Sigmoid colon (tissue), 6 donors: ENCODE measurements at regions not wholly inside any gene's neighbourhood (a gene's known extent, or its start where the extent isn't known, plus 50 kb on each side); places are given as distances from the start of the nearest gene placed in this dataset.
"Not testable (repeated sequence)": the region's sequence is repeated elsewhere in the genome, so short reads cannot be mapped to it uniquely, and the experiment has no call there.

ENCODE experiments used
- DNase-seq: peaks from one replicate; pipeline ENCODE4 v3.0.0-alpha.2; 2019
- H3K27ac ChIP-seq, 4 donors: fragments of 200-600 bp; sonication (generic); one replicate each; pipeline ENCODE4 v1.5.1; 2016 to 2019; ENCODE audit warnings: mild to moderate bottlenecking in 1 of 4
- H3K27me3 ChIP-seq, 3 donors: fragments of 200-600 bp; sonication (generic); one replicate each; pipeline ENCODE4 v1.5.1; 2019; ENCODE audit warnings: mild to moderate bottlenecking in 1 of 3
- H3K36me3 ChIP-seq, 4 donors: fragments of 200-600 bp; sonication (generic); one replicate each; pipeline ENCODE4 v1.5.1; 2016 to 2019
- H3K4me1 ChIP-seq, 4 donors: fragments of 200-600 bp; sonication (generic); one replicate each; pipeline ENCODE4 v1.5.1; 2017 to 2019
- H3K4me3 ChIP-seq, 4 donors: fragments of 200-600 bp; sonication (generic); one replicate each; pipeline ENCODE4 v1.5.1; 2017 to 2019; ENCODE audit warnings: mild to moderate bottlenecking in 2 of 4, moderate library complexity in 1 of 4
- H3K9me3 ChIP-seq, 4 donors: fragments of 200-600 bp in 3 of 4; sonication (generic) in 3 of 4; one replicate each; pipeline versions ENCODE4 v1.5.1 to v1.6.1; 2013 to 2019
- EP300 ChIP-seq, 4 donors: sonication (generic); formaldehyde crosslinking; IDR thresholded peaks; one replicate each; pipeline ENCODE4 v1.6.1; 2017; ENCODE audit warnings: antibody characterized with exemption in 4 of 4
- POLR2A ChIP-seq, 2 donors: fragments of 450-650 bp; IDR thresholded peaks; one replicate each; pipeline ENCODE4 v1.6.1; 2016; ENCODE audit warnings: antibody characterized with exemption in 2 of 2, mild to moderate bottlenecking in 2 of 2, moderate library complexity in 2 of 2
- POLR2AphosphoS5 ChIP-seq, 4 donors: sonication (generic); formaldehyde crosslinking; IDR thresholded peaks; one replicate each; pipeline ENCODE4 v1.6.1; 2017; ENCODE audit warnings: antibody characterized with exemption in 4 of 4
- WGBS, 2 donors: extraction: QIAGEN DNeasy Blood & Tissue Kit; methylation state at CpG; one replicate each; pipeline ENCODE4 v1.1.7; 2013; 5-methylcytosine and 5-hydroxymethylcytosine counted together
- intact Hi-C: fragments of 100-400 bp; cut with DNase I; formaldehyde crosslinking; loops from one replicate; pipeline ENCODE4 v1.15.1; 2023
- TF ChIP-seq, protein P1 (sequence below), 4 experiments: fragments of 450-650 bp in 3 of 4; fragments of 200-600 bp in 1 of 4; IDR thresholded peaks; one replicate each; pipeline ENCODE4 v1.5.1; 2016 to 2019; ENCODE audit warnings: antibody characterized with exemption in 4 of 4, mild to moderate bottlenecking in 3 of 4, moderate library complexity in 2 of 4
- donor health status: healthy with polysubstance abuse.
- donor health status: healthy.

DNA sequence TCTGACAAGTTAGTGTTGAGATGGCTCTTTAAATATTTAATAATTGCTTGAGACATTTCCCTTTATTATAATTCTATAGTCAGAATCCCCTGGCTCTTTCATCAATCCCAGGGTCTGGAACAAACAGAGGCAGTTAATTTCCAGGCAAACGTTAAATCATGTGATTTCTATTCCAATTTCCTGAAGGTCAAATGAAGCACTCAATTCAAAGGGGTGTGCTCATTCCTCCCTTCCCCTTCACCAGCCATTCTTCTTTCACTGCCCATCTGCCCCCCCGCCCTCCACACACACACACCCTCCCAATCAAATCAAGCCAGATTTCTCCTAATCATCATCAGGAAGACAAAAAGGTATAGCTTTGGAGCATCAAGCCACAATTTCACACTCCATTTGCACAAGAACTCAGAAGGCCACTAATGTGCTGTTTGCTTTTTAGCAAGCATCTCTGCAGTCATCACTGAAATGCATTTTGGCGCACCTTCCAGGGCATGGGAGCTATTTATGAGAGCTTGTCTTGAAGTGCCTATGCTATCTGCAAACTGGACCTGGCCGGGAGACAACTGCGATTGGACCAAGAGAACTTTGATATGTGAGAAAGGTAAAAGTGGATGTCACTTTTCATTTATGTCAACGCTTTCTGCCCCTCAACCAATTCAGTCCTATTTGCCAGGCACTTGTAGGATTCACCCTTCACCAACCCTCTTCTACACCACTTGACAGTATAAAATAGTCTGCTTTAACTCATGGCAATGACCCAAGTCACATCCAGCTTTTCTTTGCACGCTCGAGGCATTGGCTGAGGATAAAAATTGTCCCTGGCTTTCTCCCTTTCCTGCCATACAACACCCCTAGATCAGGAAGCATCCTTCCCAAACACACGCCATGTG, 315.1 kb upstream of the API5 start:
- Histone ChIP-seq H3K27me3 (no peaks in the 10 kb centered on the region), H3K27ac (no peak overlapping the region), H3K4me1 (no peaks in the 10 kb centered on the region), H3K9me3 (no peaks in the 10 kb centered on the region), H3K4me3 (no peak overlapping the region), H3K36me3 (no peaks in the 10 kb centered on the region)
- intact Hi-C loops: no loop called here
- 79 to 83% methylated on average over 9 of the region's 9 CpGs for WGBS, 2 donors
- TF ChIP-seq EP300 (IDR thresholded peaks at IDR 0.05) (no peak), POLR2AphosphoS5 (IDR thresholded peaks at IDR 0.05) (no peak)
- TF ChIP-seq, protein P1, sequence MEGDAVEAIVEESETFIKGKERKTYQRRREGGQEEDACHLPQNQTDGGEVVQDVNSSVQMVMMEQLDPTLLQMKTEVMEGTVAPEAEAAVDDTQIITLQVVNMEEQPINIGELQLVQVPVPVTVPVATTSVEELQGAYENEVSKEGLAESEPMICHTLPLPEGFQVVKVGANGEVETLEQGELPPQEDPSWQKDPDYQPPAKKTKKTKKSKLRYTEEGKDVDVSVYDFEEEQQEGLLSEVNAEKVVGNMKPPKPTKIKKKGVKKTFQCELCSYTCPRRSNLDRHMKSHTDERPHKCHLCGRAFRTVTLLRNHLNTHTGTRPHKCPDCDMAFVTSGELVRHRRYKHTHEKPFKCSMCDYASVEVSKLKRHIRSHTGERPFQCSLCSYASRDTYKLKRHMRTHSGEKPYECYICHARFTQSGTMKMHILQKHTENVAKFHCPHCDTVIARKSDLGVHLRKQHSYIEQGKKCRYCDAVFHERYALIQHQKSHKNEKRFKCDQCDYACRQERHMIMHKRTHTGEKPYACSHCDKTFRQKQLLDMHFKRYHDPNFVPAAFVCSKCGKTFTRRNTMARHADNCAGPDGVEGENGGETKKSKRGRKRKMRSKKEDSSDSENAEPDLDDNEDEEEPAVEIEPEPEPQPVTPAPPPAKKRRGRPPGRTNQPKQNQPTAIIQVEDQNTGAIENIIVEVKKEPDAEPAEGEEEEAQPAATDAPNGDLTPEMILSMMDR (IDR thresholded peaks at IDR 0.05): no peak
- DNase-seq: no peak

DNA sequence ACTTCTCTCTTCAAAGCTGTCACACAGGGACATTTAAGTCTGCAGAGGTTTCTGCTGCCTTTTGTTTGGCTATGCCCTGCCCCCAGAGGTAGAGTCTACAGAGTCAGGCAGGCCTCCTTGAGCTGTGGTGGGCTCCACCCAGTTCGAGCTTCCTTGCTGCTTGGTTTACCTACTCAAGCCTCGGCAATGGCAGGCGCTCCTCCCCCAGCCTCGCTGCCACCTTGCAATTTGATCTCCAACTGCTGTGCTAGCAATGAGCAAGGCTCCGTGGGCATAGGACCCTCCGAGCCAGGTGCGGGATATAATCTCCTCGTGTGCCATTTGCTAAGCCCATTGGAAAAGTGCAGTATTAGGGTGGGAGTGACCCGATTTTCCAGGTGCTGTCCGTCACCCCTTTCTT, 306.9 kb upstream of the API5 start:
- WGBS, 2 donors: 86 to 87% methylated on average over 10 of the region's 10 CpGs

DNA sequence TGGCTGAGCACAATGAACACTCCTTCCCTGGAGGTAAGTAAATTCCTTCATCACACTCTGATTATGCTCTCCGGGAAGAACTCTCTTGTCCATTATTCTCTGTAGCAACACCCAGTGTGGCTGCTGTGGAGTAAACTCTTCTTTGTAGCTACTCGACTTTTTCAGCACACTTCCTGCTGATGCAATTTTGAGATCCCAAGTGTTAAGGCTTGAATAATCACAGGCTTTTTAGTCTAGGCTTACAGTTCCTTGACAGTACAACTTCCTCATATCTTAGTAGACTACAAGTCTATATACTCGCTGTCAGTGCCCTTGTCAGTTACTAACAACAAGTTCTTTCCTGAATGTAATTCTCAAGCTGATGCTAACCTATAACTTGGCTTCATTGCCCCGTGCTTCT, 301.8 kb upstream of the API5 start:
- intact Hi-C loops: no loop called here
- Histone ChIP-seq H3K27ac (no peak overlapping the region), H3K9me3 (peaks cover 0 to 8% (median 0%) of the 10 kb centered on the region in 4 donors), H3K4me1 (no peaks in the 10 kb centered on the region), H3K4me3 (no peak overlapping the region), H3K27me3 (no peaks in the 10 kb centered on the region), H3K36me3 (no peaks in the 10 kb centered on the region)
- DNase-seq: no peak
- no peak for TF ChIP-seq POLR2A (IDR thresholded peaks at IDR 0.05)
- whole genome bisulfite sequencing, 2 donors: 38 to 47% methylated on average over 4 of the region's 4 CpGs

More for the DNA sequence above, 306.9 kb upstream of the API5 start:
- H3K27ac ChIP-seq, intact Hi-C loops, DNase-seq, H3K4me1 ChIP-seq, H3K9me3 ChIP-seq, H3K27me3 ChIP-seq, H3K4me3 ChIP-seq, H3K36me3 ChIP-seq: not testable (repeated sequence)

DNA sequence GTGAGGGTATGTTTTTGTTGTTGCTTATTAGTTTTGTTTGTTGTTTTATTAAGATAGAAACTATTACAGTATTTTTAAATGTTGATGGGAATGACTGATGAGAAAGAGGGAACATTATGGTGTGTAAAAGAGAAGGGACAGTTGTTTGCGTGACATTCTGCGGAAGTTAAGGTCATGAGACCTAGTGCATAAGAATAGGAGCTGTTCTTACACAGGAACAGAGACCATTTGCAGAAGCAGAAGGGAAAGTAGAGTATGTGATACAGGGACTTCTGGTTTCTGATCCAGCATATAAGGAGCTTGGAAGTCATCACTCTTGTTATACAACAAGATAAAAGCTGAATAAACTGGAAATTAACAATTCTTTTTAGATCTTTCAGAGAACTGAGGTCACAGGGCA, 299.2 kb upstream of the API5 start:
- intact Hi-C loops: no loop called here

DNA sequence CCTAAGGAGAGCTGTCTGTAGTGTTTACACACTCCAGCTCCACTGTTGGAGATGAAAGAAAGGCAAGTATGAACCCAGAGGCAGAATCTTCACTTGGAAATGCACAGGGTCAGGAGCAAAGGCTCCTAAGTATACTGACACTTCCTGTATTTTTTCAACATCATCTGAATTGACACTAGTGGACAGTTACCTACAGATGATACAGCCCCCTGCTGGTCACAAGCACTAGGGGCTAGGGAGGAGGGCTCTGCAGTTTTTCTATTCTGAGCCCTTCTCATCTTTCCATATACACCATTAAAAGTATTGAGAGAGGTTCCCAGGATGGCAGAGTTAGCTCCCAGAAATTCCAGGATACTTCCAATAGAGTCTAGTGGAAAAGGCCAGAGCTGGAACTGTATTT, 290.3 kb upstream of the API5 start:
- no peaks in the 10 kb centered on the region for H3K36me3 ChIP-seq
- intact Hi-C loops: no loop called here
- no peaks in the 10 kb centered on the region for H3K27me3 ChIP-seq
- TF ChIP-seq POLR2AphosphoS5 (IDR thresholded peaks at IDR 0.05) (no peak), POLR2A (IDR thresholded peaks at IDR 0.05) (no peak), EP300 (IDR thresholded peaks at IDR 0.05) (no peak)
- TF ChIP-seq, protein P1 (IDR thresholded peaks at IDR 0.05): no peak
- no peaks in the 10 kb centered on the region for H3K4me1 ChIP-seq
- no peak for DNase-seq
- no peak overlapping the region for H3K4me3 ChIP-seq
- no peaks in the 10 kb centered on the region for H3K9me3 ChIP-seq
- no peak overlapping the region for H3K27ac ChIP-seq

More for the DNA sequence above, 299.2 kb upstream of the API5 start:
- no peak for DNase-seq
- Histone ChIP-seq H3K27me3 (no peaks in the 10 kb centered on the region), H3K4me1 (no peaks in the 10 kb centered on the region), H3K9me3 (no peaks in the 10 kb centered on the region), H3K27ac (no peak overlapping the region), H3K4me3 (no peak overlapping the region), H3K36me3 (no peaks in the 10 kb centered on the region)
- TF ChIP-seq POLR2AphosphoS5 (IDR thresholded peaks at IDR 0.05): no peak
- TF ChIP-seq, protein P1 (IDR thresholded peaks at IDR 0.05): no peak
- no peak for TF ChIP-seq EP300 (IDR thresholded peaks at IDR 0.05)
- TF ChIP-seq POLR2A (IDR thresholded peaks at IDR 0.05): no peak
- WGBS, 2 donors: 91 to 99% methylated on average over 2 of the region's 2 CpGs

DNA sequence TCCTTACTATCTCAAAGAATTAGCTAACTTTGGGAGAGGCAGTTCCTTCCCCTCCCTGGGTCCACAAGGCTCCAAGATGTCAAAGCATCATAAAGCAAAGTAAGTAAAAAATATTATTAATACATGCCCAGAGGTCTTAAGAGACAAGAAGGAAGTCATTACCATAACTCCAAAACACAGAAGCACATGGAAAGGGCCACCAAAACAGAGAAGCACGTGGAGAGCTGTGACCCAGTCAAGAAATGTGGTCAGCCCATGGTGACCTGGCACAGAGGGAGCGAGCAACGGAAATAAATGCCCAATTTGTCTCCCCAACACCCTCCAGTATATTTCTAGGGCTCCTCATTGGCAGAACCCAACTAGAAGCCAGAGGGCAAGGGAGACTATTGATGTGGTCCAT, 277.5 kb upstream of the API5 start:
- no peak overlapping the region for H3K4me3 ChIP-seq
- H3K4me1 ChIP-seq: no peaks in the 10 kb centered on the region
- no peaks in the 10 kb centered on the region for H3K36me3 ChIP-seq
- H3K9me3 ChIP-seq: no peaks in the 10 kb centered on the region
- 73 to 77% methylated on average over 3 of the region's 3 CpGs for WGBS, 2 donors
- TF ChIP-seq POLR2A (IDR thresholded peaks at IDR 0.05) (no peak), EP300 (IDR thresholded peaks at IDR 0.05) (no peak), POLR2AphosphoS5 (IDR thresholded peaks at IDR 0.05) (no peak)
- TF ChIP-seq, protein P1 (IDR thresholded peaks at IDR 0.05): no peak
- no peaks in the 10 kb centered on the region for H3K27me3 ChIP-seq
- no peak for DNase-seq
- H3K27ac ChIP-seq: no peak overlapping the region
- intact Hi-C loops: no loop called here
